ENCODE measurements at regions not wholly inside any gene's neighbourhood (a gene's known extent, or its start where the extent isn't known, plus 50 kb on each side); places are given as distances from the start of the nearest gene placed in this dataset.
A peak's percentile ranks its signal among the peaks of the same experiment; 100 is the strongest.
"Not testable (repeated sequence)": the region's sequence is repeated elsewhere in the genome, so short reads cannot be mapped to it uniquely, and the experiment has no call there.

DNA sequence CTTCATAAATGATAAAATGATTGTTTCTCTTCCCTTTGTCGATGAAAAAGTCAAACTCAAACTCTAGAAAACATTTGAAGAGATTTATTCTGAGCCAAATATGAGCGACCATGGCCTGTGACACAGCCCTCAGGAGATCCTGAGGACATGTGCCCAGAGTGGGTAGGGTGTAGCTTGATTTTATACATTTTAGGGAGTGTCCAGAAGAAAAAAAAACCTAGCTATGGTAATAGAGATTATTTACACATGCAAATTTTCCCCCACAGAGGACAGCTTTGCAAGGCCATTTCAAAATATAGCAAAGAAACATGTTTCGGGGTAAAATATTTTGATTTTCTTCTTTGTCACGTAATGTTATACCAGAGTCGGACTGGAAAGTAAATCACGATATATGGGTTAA is 92.4 kb upstream of the TRIB2 start:
- Histone ChIP-seq H3K27me3 (no peaks in the 10 kb centered on the region), H3K9me3 (no peaks in the 10 kb centered on the region), H3K4me3 (ENCODE audit: low read depth, low read length) (no peak overlapping the region), H3K4me1 (peaks cover 7% of the 10 kb centered on the region; the same call in 1 of the 2 replicates), H3K36me3 (no peaks in the 10 kb centered on the region)
- DNase-seq, result no peak
- no peak for TF ChIP-seq CTCF (IDR thresholded peaks at IDR 0.05; ENCODE audit: low read depth, low read length)

- H3K4me1 ChIP-seq, result peaks cover 7% of the 10 kb centered on the region; the same call in 1 of the 2 replicates
- TF ChIP-seq CTCF (IDR thresholded peaks at IDR 0.05; ENCODE audit: low read depth, low read length), result no peak
- no peak for DNase-seq
- H3K9me3 ChIP-seq, result no peaks in the 10 kb centered on the region
- H3K27me3 ChIP-seq, result no peaks in the 10 kb centered on the region
- no peaks in the 10 kb centered on the region for H3K36me3 ChIP-seq
- no peak overlapping the region for H3K4me3 ChIP-seq (ENCODE audit: low read depth, low read length)
These were observed 91.7 kb upstream of the TRIB2 start for GRCh38 chr2:12624905-12625598.

- not testable (repeated sequence) for H3K36me3 ChIP-seq; DNase-seq; H3K27me3 ChIP-seq; H3K4me3 ChIP-seq (ENCODE audit: low read depth, low read length); H3K4me1 ChIP-seq; H3K9me3 ChIP-seq
These were observed 88.2 kb upstream of the TRIB2 start for GRCh38 chr2:12628541-12628940.

DNA sequence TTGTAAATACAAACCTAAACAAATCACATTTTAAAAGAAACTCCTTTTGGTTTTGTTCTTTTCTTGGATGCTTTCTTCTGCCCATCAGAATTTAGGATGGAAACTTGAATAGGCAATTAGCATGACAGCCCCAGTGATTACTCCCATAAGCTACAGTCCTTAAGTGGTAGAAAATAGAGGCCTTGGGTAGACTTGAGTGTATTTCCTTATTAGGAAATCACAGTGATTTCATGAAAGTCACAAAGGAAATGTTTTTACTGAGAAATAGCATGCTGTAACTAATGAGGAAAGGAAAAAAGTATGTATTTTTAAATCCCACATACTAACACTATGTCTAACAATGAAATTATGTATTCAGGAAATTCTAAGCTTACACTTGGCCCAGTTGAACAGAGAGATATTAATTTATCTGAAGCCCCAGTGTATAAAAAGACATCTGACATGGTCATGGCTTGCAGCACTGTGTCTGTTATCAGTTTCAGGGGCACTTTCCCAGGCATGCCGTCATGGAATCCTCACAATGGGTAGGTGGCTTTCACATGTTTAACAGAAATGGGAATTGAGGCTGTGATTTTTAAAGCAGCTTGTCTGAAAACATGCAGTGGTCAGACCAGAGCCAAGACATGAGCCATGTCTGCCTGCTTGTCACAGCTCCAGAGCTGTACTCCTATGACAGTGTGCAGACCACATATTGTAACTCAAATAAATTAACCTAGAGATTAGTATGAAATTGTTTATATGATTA is 79.7 kb upstream of the TRIB2 start:
- H3K27me3 ChIP-seq, result no peaks in the 10 kb centered on the region
- H3K4me1 ChIP-seq, result peaks cover 3% of the 10 kb centered on the region; the same call in 1 of the 2 replicates
- H3K9me3 ChIP-seq, result no peaks in the 10 kb centered on the region
- no peak for TF ChIP-seq CTCF (IDR thresholded peaks at IDR 0.05; ENCODE audit: low read depth, low read length)
- H3K4me3 ChIP-seq (ENCODE audit: low read depth, low read length), result no peak overlapping the region
- H3K36me3 ChIP-seq, result no peaks in the 10 kb centered on the region
- peak; percentile 50 for DNase-seq

DNA sequence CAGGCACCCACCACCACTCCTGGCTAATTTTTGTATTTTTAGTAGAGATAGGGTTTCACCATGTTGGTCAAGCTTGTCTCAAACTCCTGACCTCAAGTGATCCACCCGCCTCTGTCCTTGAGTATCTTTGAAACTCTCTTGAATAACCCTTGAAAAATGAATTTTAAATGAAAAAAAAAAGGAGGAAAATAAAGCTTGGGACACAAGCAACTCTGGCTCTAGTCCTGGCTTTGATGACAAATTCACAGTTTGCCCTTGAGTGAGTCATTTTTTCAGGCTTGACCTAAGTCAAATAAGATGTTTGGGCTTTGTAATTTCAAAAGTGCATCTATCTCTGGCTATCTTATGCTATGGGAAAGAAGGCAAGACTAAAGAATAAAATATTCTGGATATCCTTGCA is 79.0 kb upstream of the TRIB2 start:
- TF ChIP-seq CTCF (IDR thresholded peaks at IDR 0.05; ENCODE audit: low read depth, low read length), result no peak
- H3K27me3 ChIP-seq, result no peaks in the 10 kb centered on the region
- H3K9me3 ChIP-seq, result no peaks in the 10 kb centered on the region
- no peaks in the 10 kb centered on the region for H3K36me3 ChIP-seq
- H3K4me3 ChIP-seq (ENCODE audit: low read depth, low read length), result no peak overlapping the region
- DNase-seq, result no peak
- H3K4me1 ChIP-seq, result peaks cover 3% of the 10 kb centered on the region; the same call in 1 of the 2 replicates

DNA sequence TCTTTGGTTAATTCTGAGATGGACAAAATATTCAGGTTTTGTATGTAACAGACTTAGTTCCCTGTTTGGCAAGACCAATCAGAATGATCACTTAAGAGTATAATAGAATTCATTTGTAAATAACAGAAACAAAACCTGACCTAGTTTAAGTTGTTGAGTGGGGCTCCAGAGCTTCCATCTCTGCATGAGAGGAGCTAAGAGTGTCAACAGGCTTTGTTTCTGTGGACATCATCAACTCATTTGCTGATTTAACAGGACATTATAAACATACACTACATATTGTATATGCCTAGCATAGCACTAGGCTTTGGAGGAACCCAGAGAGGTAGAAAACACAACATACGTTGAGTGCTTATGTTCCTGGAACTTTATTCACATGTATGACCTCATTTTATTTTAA is 75.3 kb upstream of the TRIB2 start:
- Histone ChIP-seq H3K36me3 (no peaks in the 10 kb centered on the region), H3K27me3 (no peaks in the 10 kb centered on the region), H3K9me3 (no peaks in the 10 kb centered on the region), H3K4me1 (no peaks in the 10 kb centered on the region; the same call in 1 of the 2 replicates), H3K4me3 (ENCODE audit: low read depth, low read length) (no peak overlapping the region)
- DNase-seq, result no peak
- TF ChIP-seq CTCF (IDR thresholded peaks at IDR 0.05; ENCODE audit: low read depth, low read length), result no peak

Data from BE2C (cell line).